ENCODE measurements at regions not wholly inside any gene's neighbourhood (a gene's known extent, or its start where the extent isn't known, plus 50 kb on each side); places are given as distances from the start of the nearest gene placed in this dataset.

- CTCF ChIA-PET, result no interaction called here
Measured at GRCh38 chr9:91162784-91163443, 198.8 kb downstream of the AUH start.

GRCh38 chr9:91163444-91163772, 198.3 kb downstream of the AUH start:
- DNase-seq (ENCODE audit: low spot score), result no peak
- TF ChIP-seq, protein P1, sequence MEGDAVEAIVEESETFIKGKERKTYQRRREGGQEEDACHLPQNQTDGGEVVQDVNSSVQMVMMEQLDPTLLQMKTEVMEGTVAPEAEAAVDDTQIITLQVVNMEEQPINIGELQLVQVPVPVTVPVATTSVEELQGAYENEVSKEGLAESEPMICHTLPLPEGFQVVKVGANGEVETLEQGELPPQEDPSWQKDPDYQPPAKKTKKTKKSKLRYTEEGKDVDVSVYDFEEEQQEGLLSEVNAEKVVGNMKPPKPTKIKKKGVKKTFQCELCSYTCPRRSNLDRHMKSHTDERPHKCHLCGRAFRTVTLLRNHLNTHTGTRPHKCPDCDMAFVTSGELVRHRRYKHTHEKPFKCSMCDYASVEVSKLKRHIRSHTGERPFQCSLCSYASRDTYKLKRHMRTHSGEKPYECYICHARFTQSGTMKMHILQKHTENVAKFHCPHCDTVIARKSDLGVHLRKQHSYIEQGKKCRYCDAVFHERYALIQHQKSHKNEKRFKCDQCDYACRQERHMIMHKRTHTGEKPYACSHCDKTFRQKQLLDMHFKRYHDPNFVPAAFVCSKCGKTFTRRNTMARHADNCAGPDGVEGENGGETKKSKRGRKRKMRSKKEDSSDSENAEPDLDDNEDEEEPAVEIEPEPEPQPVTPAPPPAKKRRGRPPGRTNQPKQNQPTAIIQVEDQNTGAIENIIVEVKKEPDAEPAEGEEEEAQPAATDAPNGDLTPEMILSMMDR (conservative IDR thresholded peaks at IDR 0.05; ENCODE audit: low read depth, low read length), result no peak
- no peak for TF ChIP-seq EZH2 (IDR thresholded peaks at IDR 0.05; ENCODE audit: borderline replicate concordance, low read depth, low read length, poor library complexity, severe bottlenecking)
- no TSS peak for BruUV-seq (replicated peaks)
- H3K27ac ChIP-seq (ENCODE audit: low read depth, low read length, poor library complexity, severe bottlenecking), result no peak overlapping the region
- no peaks in the 10 kb centered on the region for H3K9me3 ChIP-seq (ENCODE audit: low read depth, low read length, poor library complexity, severe bottlenecking)
- ChIA-PET CTCF (no interaction called here), POLR2A (ENCODE audit: low non-redundant PET) (no interaction called here)
- H3K4me1 ChIP-seq (ENCODE audit: insufficient read depth, low read length, poor library complexity, severe bottlenecking), result no peaks in the 10 kb centered on the region
- H3K27me3 ChIP-seq (replicated peaks; ENCODE audit: insufficient read depth, low read depth, low read length, poor library complexity), result no peaks in the 10 kb centered on the region
- no peak overlapping the region for H3K4me3 ChIP-seq (ENCODE audit: low read depth, low read length, poor library complexity, severe bottlenecking)
- intact Hi-C loops (cut with micrococcal nuclease; ENCODE audit: unreplicated experiment), result no loop called here
- no peaks in the 10 kb centered on the region for H3K36me3 ChIP-seq (ENCODE audit: insufficient read depth, low read length, poor library complexity, severe bottlenecking)

More at GRCh38 chr9:91162784-91163443, 198.8 kb downstream of the AUH start:
- H3K9me3 ChIP-seq (ENCODE audit: low read depth, low read length, poor library complexity, severe bottlenecking), result no peaks in the 10 kb centered on the region
- intact Hi-C loops (cut with micrococcal nuclease; ENCODE audit: unreplicated experiment), result no loop called here
- H3K27ac ChIP-seq (ENCODE audit: low read depth, low read length, poor library complexity, severe bottlenecking), result no peak overlapping the region
- H3K36me3 ChIP-seq (ENCODE audit: insufficient read depth, low read length, poor library complexity, severe bottlenecking), result no peaks in the 10 kb centered on the region
- H3K27me3 ChIP-seq (replicated peaks; ENCODE audit: insufficient read depth, low read depth, low read length, poor library complexity), result no peaks in the 10 kb centered on the region
- no peak for TF ChIP-seq EZH2 (IDR thresholded peaks at IDR 0.05; ENCODE audit: borderline replicate concordance, low read depth, low read length, poor library complexity, severe bottlenecking)
- TF ChIP-seq, protein P1 (conservative IDR thresholded peaks at IDR 0.05; ENCODE audit: low read depth, low read length), result no peak
- no peak for DNase-seq (ENCODE audit: low spot score)
- no peaks in the 10 kb centered on the region for H3K4me1 ChIP-seq (ENCODE audit: insufficient read depth, low read length, poor library complexity, severe bottlenecking)
- no TSS peak for BruUV-seq (replicated peaks)
- POLR2A ChIA-PET (ENCODE audit: low non-redundant PET), result no interaction called here
- no peak overlapping the region for H3K4me3 ChIP-seq (ENCODE audit: low read depth, low read length, poor library complexity, severe bottlenecking)

- intact Hi-C loops (cut with micrococcal nuclease; ENCODE audit: unreplicated experiment), result no loop called here
- POLR2A ChIA-PET (ENCODE audit: low non-redundant PET), result no interaction called here
- H3K4me1 ChIP-seq (ENCODE audit: insufficient read depth, low read length, poor library complexity, severe bottlenecking), result no peaks in the 10 kb centered on the region
- no peaks in the 10 kb centered on the region for H3K36me3 ChIP-seq (ENCODE audit: insufficient read depth, low read length, poor library complexity, severe bottlenecking)
- DNase-seq (ENCODE audit: low spot score), result no peak
- TF ChIP-seq EZH2 (IDR thresholded peaks at IDR 0.05; ENCODE audit: borderline replicate concordance, low read depth, low read length, poor library complexity, severe bottlenecking), result no peak
- TF ChIP-seq, protein P1 (conservative IDR thresholded peaks at IDR 0.05; ENCODE audit: low read depth, low read length), result no peak
- no TSS peak for BruUV-seq (replicated peaks)
- no peak overlapping the region for H3K27ac ChIP-seq (ENCODE audit: low read depth, low read length, poor library complexity, severe bottlenecking)
- no peak overlapping the region for H3K4me3 ChIP-seq (ENCODE audit: low read depth, low read length, poor library complexity, severe bottlenecking)
- H3K9me3 ChIP-seq (ENCODE audit: low read depth, low read length, poor library complexity, severe bottlenecking), result no peaks in the 10 kb centered on the region
- no peaks in the 10 kb centered on the region for H3K27me3 ChIP-seq (replicated peaks; ENCODE audit: insufficient read depth, low read depth, low read length, poor library complexity)
- CTCF ChIA-PET, result no interaction called here
Measured at GRCh38 chr9:91163773-91164471, 197.8 kb downstream of the AUH start.
